D721Med (cell line): ENCODE measurements at regions not wholly inside any gene's neighbourhood (a gene's known extent, or its start where the extent isn't known, plus 50 kb on each side); places are given as distances from the start of the nearest gene placed in this dataset.

Experiments used
- DNase-seq: peaks from one replicate; pipeline ENCODE4 v3.0.0; 2011; ENCODE audit warnings: low spot score; ENCODE audit not compliant: insufficient read length
- FAIRE-seq: peaks from 2 replicates; lab custom pipeline; 2011; peaks lifted over from hg19 to GRCh38; lab: Jason Lieb, UNC
- CTCF ChIP-seq: IDR thresholded peaks from 2 replicates; pipeline ENCODE4 v1.5.1; 2012; ENCODE audit warnings: mild to moderate bottlenecking, control low read depth; ENCODE audit not compliant: insufficient read depth; ENCODE audit errors: missing control alignments

GRCh38 chr10:10845826-10846503 lies 171.7 kb upstream of the CELF2 start:
- DNase-seq (no peak), FAIRE-seq (no peak)
- no peak for TF ChIP-seq CTCF

DNA sequence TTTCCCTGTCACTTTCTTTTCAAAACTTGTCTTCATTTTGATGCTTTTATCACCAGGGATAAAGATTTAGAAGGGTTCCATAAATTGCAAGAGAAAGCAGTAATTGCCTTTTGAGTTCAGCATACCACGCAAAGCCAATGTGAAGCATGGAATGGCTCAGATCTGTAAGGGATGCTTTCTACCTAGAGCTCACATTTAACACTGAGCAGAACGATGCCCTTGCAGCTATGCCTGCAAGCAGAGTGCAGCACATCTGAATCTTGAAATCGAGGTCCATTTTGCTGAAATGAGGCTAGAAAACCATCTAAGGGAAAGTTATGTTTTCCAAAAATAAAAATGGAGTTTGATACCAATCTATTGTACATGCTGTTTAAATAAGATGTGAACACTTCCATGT lies 171.2 kb upstream of the CELF2 start:
- FAIRE-seq (no peak), DNase-seq (no peak)
- TF ChIP-seq CTCF, result no peak

DNA sequence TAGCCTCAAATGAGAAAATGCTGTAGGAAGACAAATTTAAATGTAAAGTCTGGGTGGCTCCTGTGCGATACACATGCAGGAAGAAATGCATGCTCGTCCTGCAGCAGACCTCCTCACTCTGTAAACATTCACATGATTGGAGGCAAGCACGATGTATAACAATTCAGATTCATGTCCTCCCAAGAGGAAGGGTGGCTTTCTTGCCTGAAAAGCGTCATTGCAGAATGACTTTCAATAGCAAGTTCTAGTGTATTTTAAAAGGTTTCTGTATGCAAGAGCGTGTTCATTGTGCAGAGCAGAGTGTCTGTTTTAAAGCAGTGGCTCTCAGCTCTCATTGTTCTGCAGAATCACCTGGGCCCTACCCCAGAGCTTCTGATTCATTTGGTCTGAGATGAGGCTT lies 170.3 kb upstream of the CELF2 start:
- no peak for TF ChIP-seq CTCF
- FAIRE-seq (no peak), DNase-seq (no peak)

GRCh38 chr10:10848488-10849111 lies 169.1 kb upstream of the CELF2 start:
- DNase-seq, result no peak
- TF ChIP-seq CTCF, result no peak
- no peak for FAIRE-seq

- TF ChIP-seq CTCF, result no peak
- FAIRE-seq (no peak), DNase-seq (no peak)
Observed at GRCh38 chr10:10849306-10849705, 168.4 kb upstream of the CELF2 start.

- DNase-seq (no peak), FAIRE-seq (no peak)
- no peak for TF ChIP-seq CTCF
Observed at GRCh38 chr10:10850214-10850613, 167.5 kb upstream of the CELF2 start.

DNA sequence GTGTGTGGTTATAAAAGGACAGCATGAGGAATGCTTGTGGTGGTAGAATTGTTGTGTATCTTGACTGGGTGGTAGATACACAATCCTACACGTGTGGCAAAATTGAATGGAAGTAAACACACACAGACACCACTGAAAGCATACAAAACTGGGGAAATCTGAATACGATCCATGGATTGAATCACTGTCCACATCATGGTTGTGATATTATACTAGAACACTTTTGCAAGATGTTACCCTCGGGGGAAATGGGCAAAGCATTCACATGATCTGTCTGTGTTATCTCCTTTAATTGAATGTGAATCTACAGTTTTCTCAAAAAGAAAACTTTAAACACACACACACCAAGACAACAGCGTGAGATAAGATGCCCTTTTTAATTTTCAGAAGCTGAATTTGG lies 165.2 kb upstream of the CELF2 start:
- TF ChIP-seq CTCF, result no peak
- DNase-seq (no peak), FAIRE-seq (no peak)
